ENCODE measurements at regions not wholly inside any gene's neighbourhood (a gene's known extent, or its start where the extent isn't known, plus 50 kb on each side); places are given as distances from the start of the nearest gene placed in this dataset.
"Not testable (repeated sequence)": the region's sequence is repeated elsewhere in the genome, so short reads cannot be mapped to it uniquely, and the experiment has no call there.

DNA sequence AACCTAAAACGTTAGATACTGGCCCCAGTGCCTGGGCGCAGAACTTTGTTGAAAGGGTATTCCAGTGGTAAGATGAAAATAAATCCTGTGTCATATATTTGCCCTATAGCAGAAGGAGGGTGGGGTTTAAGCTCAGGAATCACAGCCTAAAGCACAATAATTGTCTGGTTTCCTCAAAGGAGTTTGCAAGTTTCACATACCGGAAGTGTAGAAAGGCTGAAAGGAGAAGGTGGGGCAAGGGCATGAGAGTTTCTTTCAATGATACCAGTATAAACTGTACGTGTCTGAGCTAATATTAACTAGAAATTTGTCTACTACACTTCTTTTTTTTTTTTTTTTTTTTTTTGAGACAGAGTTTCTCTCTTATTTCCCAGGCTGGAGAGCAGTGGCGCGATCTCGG is 147.9 kb upstream of the WWC1 start:
- TF ChIP-seq EZH2 (IDR thresholded peaks at IDR 0.05; ENCODE audit: insufficient read depth, poor library complexity, severe bottlenecking); EZH2phosphoT487 (IDR thresholded peaks at IDR 0.05; ENCODE audit: insufficient read depth, low read depth): not testable (repeated sequence)
